Endothelial cell of umbilical vein (primary cell): ENCODE measurements at regions not wholly inside any gene's neighbourhood (a gene's known extent, or its start where the extent isn't known, plus 50 kb on each side); places are given as distances from the start of the nearest gene placed in this dataset.

Experiments
- POLR2A ChIP-seq: IDR thresholded peaks from 2 replicates; pipeline ENCODE4 v1.6.1; 2012; ENCODE audit warnings: low read depth, mild to moderate bottlenecking, control low read depth, low read length
- POLR2AphosphoS5 ChIP-seq: IDR thresholded peaks from 2 replicates; pipeline ENCODE4 v1.6.1; 2012; ENCODE audit warnings: low read depth, mild to moderate bottlenecking, control low read depth, low read length, moderate library complexity; ENCODE audit not compliant: insufficient read depth
- TF ChIP-seq, protein P1 (sequence below), 2 donors: IDR thresholded peaks; 1 replicate in 1 of 2; 2 replicates in 1 of 2; pipeline ENCODE4 v1.5.1; 2011; ENCODE audit warnings: low read length in 2 of 2, mild to moderate bottlenecking in 2 of 2, moderate library complexity in 2 of 2, control low read depth in 1 of 2, inconsistent platforms in 1 of 2, low read depth in 1 of 2; ENCODE audit not compliant: insufficient read depth in 1 of 2; ENCODE audit errors: extremely low read depth in 1 of 2

DNA sequence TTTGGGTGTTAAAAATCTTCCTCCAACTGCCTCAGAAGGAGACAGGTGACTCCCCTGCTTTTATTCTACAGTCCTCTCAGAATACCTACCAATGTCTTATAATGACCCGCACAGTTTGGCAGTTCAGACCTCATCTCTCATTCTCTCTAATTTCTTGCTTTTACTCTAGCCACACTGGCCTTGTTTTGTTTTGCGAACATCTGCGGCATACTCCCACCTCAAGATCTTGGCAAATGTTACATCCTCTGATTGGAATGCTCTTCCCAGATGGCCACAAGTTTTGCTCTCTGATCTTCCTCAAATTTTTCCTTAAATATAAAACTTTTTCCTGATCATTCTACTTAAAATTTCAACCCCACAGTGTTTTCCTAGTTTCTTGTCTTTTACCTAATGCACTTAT lies 94.1 kb downstream of the PLSCR2 start:
- TF ChIP-seq, protein P1, sequence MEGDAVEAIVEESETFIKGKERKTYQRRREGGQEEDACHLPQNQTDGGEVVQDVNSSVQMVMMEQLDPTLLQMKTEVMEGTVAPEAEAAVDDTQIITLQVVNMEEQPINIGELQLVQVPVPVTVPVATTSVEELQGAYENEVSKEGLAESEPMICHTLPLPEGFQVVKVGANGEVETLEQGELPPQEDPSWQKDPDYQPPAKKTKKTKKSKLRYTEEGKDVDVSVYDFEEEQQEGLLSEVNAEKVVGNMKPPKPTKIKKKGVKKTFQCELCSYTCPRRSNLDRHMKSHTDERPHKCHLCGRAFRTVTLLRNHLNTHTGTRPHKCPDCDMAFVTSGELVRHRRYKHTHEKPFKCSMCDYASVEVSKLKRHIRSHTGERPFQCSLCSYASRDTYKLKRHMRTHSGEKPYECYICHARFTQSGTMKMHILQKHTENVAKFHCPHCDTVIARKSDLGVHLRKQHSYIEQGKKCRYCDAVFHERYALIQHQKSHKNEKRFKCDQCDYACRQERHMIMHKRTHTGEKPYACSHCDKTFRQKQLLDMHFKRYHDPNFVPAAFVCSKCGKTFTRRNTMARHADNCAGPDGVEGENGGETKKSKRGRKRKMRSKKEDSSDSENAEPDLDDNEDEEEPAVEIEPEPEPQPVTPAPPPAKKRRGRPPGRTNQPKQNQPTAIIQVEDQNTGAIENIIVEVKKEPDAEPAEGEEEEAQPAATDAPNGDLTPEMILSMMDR (IDR thresholded peaks at IDR 0.05; ENCODE audit: extremely low read depth in 1 of 2, insufficient read depth in 1 of 2, low read depth in 1 of 2, low read length in 2 of 2): no peak
- TF ChIP-seq POLR2A: no peak
- no peak for TF ChIP-seq POLR2AphosphoS5
